HG02571 (cell line): ENCODE measurements at regions not wholly inside any gene's neighbourhood (a gene's known extent, or its start where the extent isn't known, plus 50 kb on each side); places are given as distances from the start of the nearest gene placed in this dataset.

Experiments used
- ATAC-seq: cut with Tn5 transposase; IDR thresholded peaks from one replicate; pipeline ENCODE4 v1.9.1; 2021; ENCODE audit warnings: mild to moderate bottlenecking, moderate library complexity; ENCODE audit not compliant: unreplicated experiment

GRCh38 chr3:164192974-164193373 lies 885.3 kb downstream of the SI start:
- no peak for ATAC-seq

DNA sequence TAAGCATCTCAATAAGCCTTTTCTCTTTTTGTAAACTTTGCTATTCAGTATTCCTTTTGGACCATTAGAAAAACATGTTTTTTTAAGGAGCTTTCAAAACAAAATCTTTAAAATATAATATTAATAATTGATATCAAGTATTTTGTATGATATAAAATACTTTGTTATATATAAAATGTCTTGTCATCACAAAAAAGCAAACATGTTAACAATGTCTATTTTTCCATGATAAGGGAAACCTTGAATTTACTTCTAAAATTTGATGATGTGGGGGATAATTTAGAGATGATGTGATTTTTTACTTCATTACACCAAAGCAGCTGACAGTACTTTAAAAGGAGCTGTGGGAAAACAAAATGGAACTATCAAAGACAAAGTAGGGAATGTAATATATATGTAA lies 887.7 kb downstream of the SI start:
- ATAC-seq, result no peak

- no peak for ATAC-seq
These were observed 892.2 kb downstream of the SI start for GRCh38 chr3:164186095-164186494.

- ATAC-seq, result no peak
These were observed 899.1 kb downstream of the SI start for GRCh38 chr3:164179110-164179774.

DNA sequence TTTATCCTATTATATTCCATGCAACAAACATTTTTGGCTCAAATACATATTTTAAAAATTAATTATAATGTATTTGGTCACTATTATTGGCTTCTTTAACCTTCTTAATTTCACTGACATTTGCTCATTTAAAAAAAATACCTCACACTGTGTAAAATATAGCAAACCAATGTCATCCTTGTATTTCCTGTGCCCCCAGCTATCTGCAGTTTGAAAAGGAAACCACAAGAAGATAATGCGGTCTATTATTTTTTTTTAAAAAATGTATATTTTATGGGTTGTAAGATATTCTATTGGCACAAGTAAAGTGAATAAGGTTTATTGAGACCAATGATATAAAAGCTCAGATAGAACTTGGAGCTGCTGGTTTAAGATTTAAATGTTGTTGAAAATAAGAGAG lies 904.2 kb downstream of the SI start:
- no peak for ATAC-seq

- no peak for ATAC-seq
These were observed 922.9 kb downstream of the SI start for GRCh38 chr3:164155400-164155799.

- no peak for ATAC-seq
These were observed 933.5 kb downstream of the SI start for GRCh38 chr3:164144824-164145223.

GRCh38 chr3:164132878-164133277 lies 945.4 kb downstream of the SI start:
- ATAC-seq, result no peak

DNA sequence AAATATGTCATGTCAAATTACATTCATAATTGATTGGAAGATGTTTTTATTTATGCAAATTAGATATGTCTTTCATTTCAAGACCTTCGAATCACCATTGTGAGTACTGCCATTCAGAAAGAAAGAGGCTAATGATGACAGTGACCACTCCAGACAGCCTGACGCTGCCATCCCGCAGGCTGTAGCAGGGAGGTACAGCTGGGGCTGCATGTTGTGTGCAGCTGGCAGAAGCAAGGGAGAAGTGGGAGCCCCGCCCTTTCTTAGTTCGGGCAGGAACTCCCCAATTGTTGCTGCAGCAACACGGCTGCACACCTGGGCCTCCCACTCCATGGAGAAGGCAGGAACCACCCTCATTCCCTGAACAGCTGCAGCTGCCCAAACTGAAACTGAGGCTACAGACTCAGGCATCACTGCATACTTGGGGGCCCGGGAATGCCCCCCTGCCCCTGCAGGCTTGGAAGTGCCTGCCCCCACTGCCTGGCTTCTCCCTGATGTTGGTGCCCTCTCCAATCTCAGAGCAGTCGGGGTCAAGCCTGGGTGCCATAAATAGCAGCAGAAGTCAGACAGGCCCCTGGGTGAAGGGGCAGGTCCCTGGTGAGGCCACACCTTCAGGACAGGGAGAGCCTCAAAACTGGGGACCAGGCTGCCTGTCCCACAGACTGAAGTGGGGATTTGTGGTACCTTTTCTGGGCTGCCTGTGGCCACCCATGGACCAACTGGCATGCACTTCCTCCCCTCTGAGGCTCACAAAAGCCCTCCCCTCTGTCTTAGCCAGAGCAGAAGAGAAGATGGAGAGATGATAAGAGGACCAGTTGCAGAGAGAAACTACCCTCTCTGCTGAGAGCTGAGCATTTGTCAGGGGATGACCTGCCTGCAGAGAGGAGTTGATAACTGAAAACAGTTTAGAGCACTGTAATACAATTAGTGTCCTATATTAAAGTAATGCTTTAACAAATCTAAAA lies 964.6 kb downstream of the SI start:
- ATAC-seq, result no peak

GRCh38 chr3:164096352-164096751 lies 981.9 kb downstream of the SI start:
- ATAC-seq, result no peak

GRCh38 chr3:164095949-164096348 lies 982.3 kb downstream of the SI start:
- no peak for ATAC-seq

GRCh38 chr3:164095279-164095678 lies 983.0 kb downstream of the SI start:
- no peak for ATAC-seq

- no peak for ATAC-seq
These were observed 983.8 kb downstream of the SI start for GRCh38 chr3:164094546-164094945.

GRCh38 chr3:164080208-164080607 lies 998.1 kb downstream of the SI start:
- ATAC-seq, result no peak

- no peak for ATAC-seq
These were observed 1014.0 kb downstream of the SI start for GRCh38 chr3:164064298-164064697.

DNA sequence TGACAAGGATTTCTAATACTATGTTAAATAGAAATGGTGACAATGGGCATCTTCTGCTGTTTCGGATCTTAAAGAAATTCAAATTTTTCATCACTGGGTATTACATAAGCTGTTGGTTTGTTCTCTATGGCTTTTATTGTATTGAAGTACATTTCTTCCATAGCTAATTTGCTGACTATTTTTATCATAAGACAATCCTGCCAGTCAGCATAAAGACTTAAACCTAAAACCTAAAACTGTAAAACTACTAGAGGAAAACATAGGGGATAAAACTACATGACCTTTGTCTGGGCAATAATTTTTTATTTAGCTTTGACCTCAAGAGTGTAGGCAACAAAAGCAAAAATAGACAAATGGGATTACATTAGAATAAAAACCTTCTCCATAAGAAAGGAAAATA lies 1017.4 kb downstream of the SI start:
- no peak for ATAC-seq

- ATAC-seq, result no peak
These were observed 1028.4 kb downstream of the SI start for GRCh38 chr3:164049847-164050246.

- no peak for ATAC-seq
These were observed 1029.8 kb downstream of the SI start for GRCh38 chr3:164048451-164048850.

DNA sequence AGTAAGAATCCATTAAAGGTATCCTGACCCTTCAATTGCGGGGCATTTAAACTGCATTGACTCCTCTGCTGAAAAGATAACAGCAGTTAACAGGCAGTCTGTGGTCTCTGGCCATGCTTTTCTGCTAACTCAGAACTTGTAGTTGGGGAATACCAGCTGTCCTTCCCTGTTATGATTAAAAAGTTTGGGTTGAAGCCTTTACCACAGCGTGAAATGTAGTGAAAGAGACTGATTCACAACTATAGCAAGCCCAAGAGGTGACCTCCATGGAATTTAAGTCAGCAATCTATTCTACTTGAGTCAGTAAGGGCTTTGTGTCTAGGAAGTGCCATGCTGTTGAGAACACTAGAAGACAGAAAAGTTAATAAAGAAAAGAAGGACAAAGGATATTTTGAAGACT lies 1037.3 kb downstream of the SI start:
- no peak for ATAC-seq

DNA sequence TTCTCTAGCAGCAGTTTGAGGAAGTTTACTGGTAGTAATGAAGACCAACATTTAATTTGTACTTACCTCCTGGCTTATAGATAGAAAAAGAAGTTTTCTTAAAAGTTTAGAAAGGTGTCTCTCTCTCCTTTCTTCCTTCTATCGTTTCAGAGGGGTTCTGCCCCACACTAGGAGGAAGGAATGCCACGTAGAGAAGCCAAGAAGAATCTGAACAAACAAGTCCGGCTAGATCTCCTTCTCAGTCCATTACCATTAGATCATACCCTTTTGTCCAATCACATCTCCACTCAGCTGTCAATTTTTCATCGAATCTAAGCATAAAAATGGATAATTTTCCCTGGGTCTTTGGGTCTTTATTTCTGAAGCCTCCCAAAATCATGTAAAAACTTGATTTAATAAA lies 1048.1 kb downstream of the SI start:
- no peak for ATAC-seq

DNA sequence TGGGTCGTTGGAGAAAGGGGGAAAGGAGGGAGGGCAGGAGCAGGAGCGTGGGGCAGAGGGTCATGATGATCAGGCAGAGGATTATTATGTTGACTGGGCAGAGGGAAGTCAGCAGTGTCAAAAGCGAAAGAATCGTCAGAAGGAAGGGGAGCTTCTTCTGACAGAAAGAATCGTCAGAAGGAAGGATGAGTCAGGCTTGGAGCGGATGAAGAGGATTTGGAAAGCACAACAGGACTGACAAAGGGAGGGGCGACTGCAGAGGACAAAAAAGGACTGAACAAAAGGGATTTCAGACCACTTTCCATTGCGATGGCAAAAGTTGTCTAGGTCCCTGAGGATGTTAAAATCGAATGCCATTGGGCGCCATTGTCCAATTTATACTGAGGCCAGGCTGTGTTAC lies 1053.5 kb downstream of the SI start:
- no peak for ATAC-seq

DNA sequence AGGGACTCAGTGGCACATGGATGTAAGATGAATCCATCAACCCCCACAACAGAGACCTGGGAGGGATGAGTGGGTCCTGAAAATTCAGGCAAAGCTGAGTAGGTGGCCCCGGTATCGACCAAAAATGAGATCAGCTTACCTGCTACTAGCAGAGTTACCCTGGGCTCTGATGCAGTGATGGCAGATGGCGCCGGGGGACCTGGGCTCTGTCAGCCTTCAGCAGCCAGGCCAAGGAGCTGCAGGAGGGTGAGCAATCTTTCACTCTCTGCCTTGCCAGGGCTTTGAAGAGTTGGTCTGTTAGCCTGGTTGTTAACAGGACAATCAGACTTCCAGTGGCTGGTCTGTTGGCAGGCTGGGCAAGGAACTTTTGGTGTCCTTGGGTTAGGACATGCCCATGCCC lies 1054.8 kb downstream of the SI start:
- ATAC-seq, result no peak
